Right renal pelvis (tissue), 4 donors: ENCODE measurements at regions not wholly inside any gene's neighbourhood (a gene's known extent, or its start where the extent isn't known, plus 50 kb on each side); places are given as distances from the start of the nearest gene placed in this dataset.
"Not testable (repeated sequence)": the region's sequence is repeated elsewhere in the genome, so short reads cannot be mapped to it uniquely, and the experiment has no call there.

ENCODE experiments used
- DNase-seq, 4 donors: peaks; one replicate each; pipeline ENCODE4 v3.0.0-alpha.2; 2013; ENCODE audit warnings: low read depth in 4 of 4, low spot score in 3 of 4, missing footprints in 1 of 4

DNA sequence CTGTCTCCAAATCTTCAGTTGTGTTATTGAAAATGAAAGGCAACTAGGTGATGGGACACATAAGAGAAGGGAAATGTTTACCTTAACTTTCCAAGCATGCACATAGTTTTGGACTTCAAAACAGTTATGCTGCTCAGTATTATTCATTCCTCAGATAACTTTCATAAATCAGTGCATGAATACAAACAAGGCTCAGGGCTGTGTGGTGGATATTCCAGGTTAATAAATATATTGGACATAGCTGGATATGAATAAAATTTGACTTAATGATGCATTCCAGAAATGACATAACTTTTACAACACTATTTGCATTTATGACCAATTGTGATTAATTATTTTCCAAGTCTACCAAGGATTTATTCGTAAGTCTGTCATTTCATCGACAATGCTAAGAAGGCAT, 301.2 kb upstream of the ZNF804A start:
- DNase-seq = no peak

- DNase-seq = no peak
Observed at GRCh38 chr2:184302506-184302905, 295.8 kb upstream of the ZNF804A start.

- no peak for DNase-seq
Observed at GRCh38 chr2:184304006-184304405, 294.3 kb upstream of the ZNF804A start.

DNA sequence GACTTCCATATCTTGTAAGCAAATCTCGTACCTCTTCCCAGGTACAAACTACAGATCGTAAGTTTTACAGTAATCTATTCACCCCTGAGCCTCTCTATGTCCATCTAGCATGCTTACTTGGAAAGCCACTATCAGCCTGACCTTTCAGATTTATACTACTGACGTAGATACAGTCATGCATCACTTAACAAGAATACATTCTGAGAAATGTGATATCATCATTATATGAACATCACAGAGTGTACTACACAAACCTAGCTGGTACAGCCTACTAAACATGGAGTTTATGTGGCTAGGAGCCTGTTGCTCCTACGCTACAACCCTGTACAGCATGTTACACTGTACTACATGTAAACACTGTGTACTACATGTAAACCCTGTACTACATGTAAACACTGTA, 293.2 kb upstream of the ZNF804A start:
- DNase-seq = no peak

- DNase-seq = no peak
Observed at GRCh38 chr2:184308706-184309105, 289.6 kb upstream of the ZNF804A start.

DNA sequence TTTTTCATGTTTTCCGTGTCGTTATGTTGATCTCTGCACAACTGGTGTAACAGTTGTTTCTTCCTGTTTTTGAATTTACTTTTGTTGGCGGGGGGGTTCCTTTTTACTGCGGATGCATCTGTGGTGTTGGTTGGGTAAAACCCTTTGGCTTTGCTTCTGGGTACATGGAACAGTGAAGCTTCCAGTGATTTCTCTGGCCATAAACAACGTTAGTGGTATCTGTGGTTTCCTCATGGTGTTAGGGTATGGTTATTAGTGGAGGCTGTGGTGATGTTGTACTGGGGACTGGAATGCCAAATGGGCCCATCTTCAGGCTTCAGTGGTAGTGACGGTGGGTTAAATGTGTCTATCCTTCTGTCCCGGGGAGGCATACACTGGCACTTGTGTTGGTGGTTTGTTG, 285.4 kb upstream of the ZNF804A start:
- no peak for DNase-seq

GRCh38 chr2:184314829-184315228, 283.5 kb upstream of the ZNF804A start:
- DNase-seq = no peak

DNA sequence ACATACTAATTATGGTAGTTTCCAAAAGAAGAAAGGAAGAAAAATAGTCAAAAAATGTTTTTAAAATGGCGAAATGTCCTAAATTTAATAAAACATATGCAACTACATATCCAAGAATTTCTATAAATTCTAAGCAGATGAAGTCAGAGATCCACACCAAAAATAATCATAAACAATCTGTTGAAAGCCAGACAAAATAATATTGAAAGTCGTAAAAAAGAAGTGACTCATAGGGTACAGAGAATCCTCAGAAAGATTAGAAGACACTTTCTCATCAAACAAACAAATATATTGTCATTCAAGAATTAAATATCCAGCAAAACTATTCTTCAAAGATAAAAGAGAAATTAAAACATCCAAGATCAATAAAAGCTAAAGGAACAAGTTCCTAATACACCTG, 281.4 kb upstream of the ZNF804A start:
- DNase-seq = no peak

GRCh38 chr2:184322615-184323014, 275.7 kb upstream of the ZNF804A start:
- no peak for DNase-seq

GRCh38 chr2:184326066-184326465, 272.3 kb upstream of the ZNF804A start:
- DNase-seq = no peak

- not testable (repeated sequence) for DNase-seq
Observed at GRCh38 chr2:184327805-184328204, 270.5 kb upstream of the ZNF804A start.

DNA sequence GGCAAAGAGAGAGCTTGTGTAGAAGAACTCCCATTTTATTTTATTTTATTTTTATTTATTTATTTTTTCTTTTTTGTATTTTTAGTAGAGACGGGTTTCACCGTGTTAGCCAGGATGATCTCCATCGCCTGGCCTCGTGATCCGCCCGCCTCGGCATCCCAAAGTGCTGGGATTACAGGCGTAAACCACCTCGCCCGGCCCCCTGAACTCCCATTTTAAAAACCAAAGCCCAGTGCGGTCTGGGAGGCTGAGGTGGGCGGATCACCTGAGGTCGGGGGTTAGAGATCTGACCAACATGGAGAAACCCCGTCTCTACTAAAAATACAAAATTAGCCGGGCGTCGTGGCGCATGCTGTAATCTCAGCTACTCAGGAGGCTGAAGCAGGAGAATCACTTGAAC, 267.8 kb upstream of the ZNF804A start:
- DNase-seq = not testable (repeated sequence)

- no peak for DNase-seq
Observed at GRCh38 chr2:184336688-184337087, 261.6 kb upstream of the ZNF804A start.

DNA sequence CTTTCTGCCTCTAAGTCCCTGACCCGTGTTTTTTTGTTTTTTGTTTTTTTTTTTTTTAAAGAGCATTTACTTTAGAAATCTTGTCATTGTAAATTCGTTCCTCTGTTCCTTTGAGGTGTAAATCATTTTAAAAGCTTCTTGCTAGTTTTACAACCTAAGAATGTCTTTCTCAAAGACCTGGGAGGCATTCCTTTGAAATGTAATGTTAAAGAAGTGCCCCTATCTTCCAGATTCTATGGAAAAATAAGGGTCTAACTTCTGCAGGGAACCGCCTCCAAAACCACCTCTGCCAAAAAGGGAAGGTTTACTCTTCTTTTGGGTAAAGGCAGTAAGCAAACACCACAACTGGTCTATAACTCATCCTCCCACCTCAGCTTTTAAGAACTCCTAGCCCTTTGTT, 259.6 kb upstream of the ZNF804A start:
- no peak for DNase-seq

DNA sequence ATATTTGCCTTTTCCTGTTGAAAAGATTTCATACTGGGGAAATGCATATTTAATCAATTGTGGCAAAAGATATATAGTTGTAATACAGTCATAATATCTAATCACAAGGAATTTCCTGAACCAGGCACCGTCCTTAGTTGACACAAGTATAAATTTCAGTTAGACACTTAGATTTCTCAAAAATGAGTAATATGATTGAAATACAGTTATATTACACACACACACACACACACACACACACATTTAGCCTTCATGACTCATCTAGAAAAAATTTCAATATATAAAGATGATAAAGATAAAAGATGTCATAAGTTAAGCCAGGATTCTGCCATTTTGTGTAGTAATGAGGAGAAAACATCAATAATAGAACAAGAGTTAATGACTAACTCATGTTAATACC, 258.4 kb upstream of the ZNF804A start:
- no peak for DNase-seq

- DNase-seq = no peak
Observed at GRCh38 chr2:184346338-184346862, 251.9 kb upstream of the ZNF804A start.

GRCh38 chr2:184351126-184351525, 247.2 kb upstream of the ZNF804A start:
- DNase-seq = no peak

- no peak for DNase-seq
Observed at GRCh38 chr2:184357033-184357432, 241.3 kb upstream of the ZNF804A start.

DNA sequence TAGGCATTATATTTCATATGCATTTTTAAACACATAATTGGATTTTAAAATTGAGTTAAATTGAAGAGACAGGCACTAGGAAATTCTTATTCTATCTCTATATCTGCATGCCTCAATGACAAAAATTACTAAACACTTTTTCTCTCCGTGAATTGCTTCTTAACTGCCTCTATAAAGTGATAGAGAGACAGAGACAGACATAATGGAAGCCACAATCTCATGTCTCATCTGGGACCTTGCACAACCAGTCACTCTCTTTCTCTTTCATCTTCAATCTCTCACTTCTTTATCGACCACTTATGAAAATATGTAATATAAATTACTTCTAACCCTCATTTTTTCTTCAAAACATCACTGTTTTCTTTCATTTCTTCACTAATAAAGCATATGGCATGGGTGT, 238.9 kb upstream of the ZNF804A start:
- DNase-seq = no peak

- DNase-seq = no peak
Observed at GRCh38 chr2:184363213-184363612, 235.1 kb upstream of the ZNF804A start.

- no peak for DNase-seq
Observed at GRCh38 chr2:184367211-184367610, 231.1 kb upstream of the ZNF804A start.

DNA sequence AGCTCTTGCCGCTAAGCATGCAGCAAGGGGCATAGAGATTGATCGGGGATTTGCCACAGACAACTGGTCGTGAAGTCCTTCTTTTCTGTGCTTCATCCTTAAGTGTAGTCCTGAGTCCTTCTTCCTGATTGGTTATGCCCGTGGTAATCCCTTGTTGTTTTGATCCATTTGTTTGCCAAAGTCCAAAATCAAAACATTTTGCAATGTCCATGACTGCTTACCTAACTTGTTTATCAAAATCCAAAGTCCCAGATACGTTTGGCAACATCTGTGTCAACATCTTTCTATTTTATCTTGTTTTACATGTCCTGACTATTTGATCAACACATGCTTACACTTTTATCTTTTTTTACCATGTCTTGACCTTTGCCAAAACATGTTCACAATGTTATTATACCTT, 229.0 kb upstream of the ZNF804A start:
- no peak for DNase-seq

DNA sequence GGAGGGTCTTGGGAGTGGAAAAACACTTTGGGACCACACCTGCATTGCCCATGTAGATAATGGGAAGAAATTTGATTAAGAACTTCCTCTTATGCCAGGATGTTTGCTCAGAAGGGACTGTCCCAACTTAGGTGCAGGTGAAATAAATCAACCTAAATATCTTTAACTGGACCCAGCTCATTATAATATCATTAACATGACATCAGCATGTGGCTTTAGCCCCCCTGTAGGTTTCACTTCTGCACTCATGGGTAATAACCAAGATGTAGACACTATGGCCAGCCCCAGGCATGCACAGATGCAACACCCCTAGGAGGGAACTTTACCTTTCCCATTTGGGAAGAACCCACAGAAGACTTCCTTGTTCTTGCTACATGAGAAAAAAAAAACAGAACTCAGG, 227.4 kb upstream of the ZNF804A start:
- DNase-seq = no peak
